Spleen (tissue), 11 donors: ENCODE measurements at regions not wholly inside any gene's neighbourhood (a gene's known extent, or its start where the extent isn't known, plus 50 kb on each side); places are given as distances from the start of the nearest gene placed in this dataset.

Source experiments
- DNase-seq: peaks from one replicate; pipeline ENCODE4 v3.0.0-alpha.2; 2020
- H3K27ac ChIP-seq, 8 donors: fragments of 200-600 bp; sonication (generic) in 7 of 8; 1 replicate in 4 of 8; 2 replicates in 4 of 8; pipeline versions ENCODE4 v1.5.0 to v1.8.0; 2016 to 2021; ENCODE audit warnings: inconsistent platforms in 4 of 8, mild to moderate bottlenecking in 4 of 8, moderate library complexity in 1 of 8
- H3K27me3 ChIP-seq, 7 donors: fragments of 200-600 bp; sonication (generic) in 6 of 7; replicated peaks in 1 of 7; 1 replicate in 4 of 7; 2 replicates in 3 of 7; pipeline versions ENCODE4 v1.5.0 to v1.8.0; 2016 to 2021; ENCODE audit warnings: inconsistent platforms in 3 of 7, mild to moderate bottlenecking in 1 of 7
- H3K36me3 ChIP-seq, 6 donors: fragments of 200-600 bp; sonication (generic) in 5 of 6; 1 replicate in 4 of 6; 2 replicates in 2 of 6; pipeline versions ENCODE4 v1.5.0 to v1.8.0; 2016 to 2021; ENCODE audit warnings: inconsistent platforms in 2 of 6
- H3K4me1 ChIP-seq, 6 donors: fragments of 200-600 bp; sonication (generic) in 5 of 6; 1 replicate in 3 of 6; 2 replicates in 3 of 6; pipeline versions ENCODE4 v1.5.0 to v1.8.0; 2016 to 2021; ENCODE audit warnings: inconsistent platforms in 3 of 6
- H3K4me3 ChIP-seq, 8 donors: fragments of 200-600 bp; sonication (generic) in 7 of 8; 1 replicate in 4 of 8; 2 replicates in 4 of 8; pipeline versions ENCODE4 v1.5.0 to v1.8.0; 2016 to 2021; ENCODE audit warnings: inconsistent platforms in 4 of 8, mild to moderate bottlenecking in 4 of 8, moderate library complexity in 2 of 8
- H3K9me3 ChIP-seq, 8 donors: fragments of 200-600 bp; sonication (generic) in 7 of 8; 1 replicate in 4 of 8; 2 replicates in 4 of 8; pipeline versions ENCODE4 v1.5.0 to v1.8.0; 2016 to 2021; ENCODE audit warnings: inconsistent platforms in 4 of 8
- POLR2A ChIP-seq, 3 donors: fragments of 450-650 bp; IDR thresholded peaks; one replicate each; pipeline ENCODE4 v1.5.1; 2017; ENCODE audit warnings: antibody characterized with exemption in 3 of 3, mild to moderate bottlenecking in 1 of 3
- POLR2AphosphoS5 ChIP-seq, 3 donors: sonication (generic); formaldehyde crosslinking; IDR thresholded peaks; one replicate each; pipeline ENCODE4 v1.5.1; 2017; ENCODE audit warnings: antibody characterized with exemption in 3 of 3
- WGBS, 5 donors: extraction: QIAGEN DNeasy Blood & Tissue Kit in 3 of 5; methylation state at CpG; one replicate each; pipeline versions ENCODE4 v1.1.5 to v1.1.7; 2013 to 2018; 5-methylcytosine and 5-hydroxymethylcytosine counted together
- intact Hi-C: fragments of 100-400 bp; cut with DNase I; formaldehyde crosslinking; loops from one replicate; pipeline ENCODE4 v1.15.0; 2023; ENCODE audit warnings: low total_unique reads
- TF ChIP-seq, protein P1 (sequence below), 11 experiments: fragments of 200-600 bp in 7 of 11; fragments of 450-650 bp in 4 of 11; sonication (generic) in 4 of 11; IDR thresholded peaks in 8 of 11; conservative IDR thresholded peaks in 3 of 11; 1 replicate in 7 of 11; 2 replicates in 4 of 11; pipeline versions ENCODE4 v1.4.0 to v1.8.0; 2016 to 2021; ENCODE audit warnings: antibody characterized with exemption in 11 of 11, inconsistent platforms in 4 of 11, mild to moderate bottlenecking in 1 of 11
- donor health status: healthy with polysubstance abuse.
- donor health status: DM: no; HTN: no; CAD: no; lungs with moderate emphysema.
- donor health status: DM: no; HTN: no; CAD: no.
- donor health status: Bipolar disorder and iron deficiency.
- donor health status: healthy.
- donor health status: DM: no; HTN: no; CAD: no.
- donor health status: DM: yes; HTN: yes; CAD: no.

DNA sequence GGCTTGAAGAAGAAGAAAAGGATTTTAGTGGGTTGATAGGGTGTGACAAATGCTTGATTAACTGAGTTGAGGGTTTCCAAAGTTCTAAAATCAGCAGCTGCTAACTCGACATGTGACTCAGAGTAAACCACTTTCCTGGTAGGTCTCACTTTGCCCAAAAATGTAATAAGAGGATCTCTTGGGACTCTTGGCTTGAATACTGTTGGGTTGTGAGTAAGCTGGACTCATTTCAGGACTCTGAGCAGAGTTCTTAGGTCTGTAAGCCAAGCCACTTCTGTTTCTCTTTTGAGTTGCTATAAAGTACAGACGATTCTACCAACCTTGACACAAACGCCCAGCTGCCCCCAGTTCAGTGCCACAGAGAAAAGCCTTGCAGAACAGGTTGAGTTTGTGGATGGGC lies 241.1 kb downstream of the ZNF621 start:
- WGBS, 5 donors, result 59 to 79% (median 72%) methylated on average over 3 of the region's 3 CpGs
- Histone ChIP-seq H3K36me3 (no peaks in the 10 kb centered on the region), H3K9me3 (peaks cover 0 to 8% (median 5%) of the 10 kb centered on the region in 8 donors), H3K4me1 (no peaks in the 10 kb centered on the region), H3K4me3 (no peak overlapping the region), H3K27ac (no peak overlapping the region), H3K27me3 (no peaks in the 10 kb centered on the region)
- no peak for DNase-seq
- intact Hi-C loops, result no loop called here
- TF ChIP-seq, protein P1, sequence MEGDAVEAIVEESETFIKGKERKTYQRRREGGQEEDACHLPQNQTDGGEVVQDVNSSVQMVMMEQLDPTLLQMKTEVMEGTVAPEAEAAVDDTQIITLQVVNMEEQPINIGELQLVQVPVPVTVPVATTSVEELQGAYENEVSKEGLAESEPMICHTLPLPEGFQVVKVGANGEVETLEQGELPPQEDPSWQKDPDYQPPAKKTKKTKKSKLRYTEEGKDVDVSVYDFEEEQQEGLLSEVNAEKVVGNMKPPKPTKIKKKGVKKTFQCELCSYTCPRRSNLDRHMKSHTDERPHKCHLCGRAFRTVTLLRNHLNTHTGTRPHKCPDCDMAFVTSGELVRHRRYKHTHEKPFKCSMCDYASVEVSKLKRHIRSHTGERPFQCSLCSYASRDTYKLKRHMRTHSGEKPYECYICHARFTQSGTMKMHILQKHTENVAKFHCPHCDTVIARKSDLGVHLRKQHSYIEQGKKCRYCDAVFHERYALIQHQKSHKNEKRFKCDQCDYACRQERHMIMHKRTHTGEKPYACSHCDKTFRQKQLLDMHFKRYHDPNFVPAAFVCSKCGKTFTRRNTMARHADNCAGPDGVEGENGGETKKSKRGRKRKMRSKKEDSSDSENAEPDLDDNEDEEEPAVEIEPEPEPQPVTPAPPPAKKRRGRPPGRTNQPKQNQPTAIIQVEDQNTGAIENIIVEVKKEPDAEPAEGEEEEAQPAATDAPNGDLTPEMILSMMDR (IDR thresholded peaks at IDR 0.05 in 8 of 11, conservative IDR thresholded peaks at IDR 0.05 in 3 of 11), result no peak
- no peak for TF ChIP-seq POLR2A (IDR thresholded peaks at IDR 0.05)
- TF ChIP-seq POLR2AphosphoS5 (IDR thresholded peaks at IDR 0.05), result no peak

DNA sequence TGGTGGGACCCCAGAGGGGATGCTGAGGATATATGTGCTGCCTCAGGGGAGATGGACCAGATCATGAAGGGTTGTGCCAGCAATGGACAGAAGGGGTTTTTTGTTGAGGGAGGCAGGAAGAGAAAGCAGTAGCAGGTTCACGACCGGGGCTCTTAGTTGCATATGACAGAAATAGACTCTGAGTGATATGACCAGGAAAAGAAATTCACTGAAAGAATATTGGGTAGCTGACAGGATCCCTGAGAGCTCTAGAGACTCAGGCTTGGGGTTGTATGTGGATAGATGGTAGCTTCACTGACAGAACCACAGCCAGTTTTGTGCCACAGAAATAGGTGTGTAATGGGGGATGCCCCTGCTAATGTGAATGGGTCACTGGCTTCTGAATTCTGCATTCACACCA lies 241.6 kb downstream of the ZNF621 start:
- TF ChIP-seq, protein P1 (IDR thresholded peaks at IDR 0.05 in 8 of 11, conservative IDR thresholded peaks at IDR 0.05 in 3 of 11), result no peak
- TF ChIP-seq POLR2A (IDR thresholded peaks at IDR 0.05) (no peak), POLR2AphosphoS5 (IDR thresholded peaks at IDR 0.05) (no peak)
- DNase-seq, result no peak
- Histone ChIP-seq H3K27me3 (no peaks in the 10 kb centered on the region), H3K9me3 (peaks cover 0 to 8% (median 5%) of the 10 kb centered on the region in 8 donors), H3K4me1 (no peaks in the 10 kb centered on the region), H3K4me3 (no peak overlapping the region), H3K27ac (no peak overlapping the region), H3K36me3 (no peaks in the 10 kb centered on the region)
- WGBS, 5 donors, result 71 to 87% (median 72%) methylated on average over 2 of the region's 2 CpGs
- intact Hi-C loops, result no loop called here

DNA sequence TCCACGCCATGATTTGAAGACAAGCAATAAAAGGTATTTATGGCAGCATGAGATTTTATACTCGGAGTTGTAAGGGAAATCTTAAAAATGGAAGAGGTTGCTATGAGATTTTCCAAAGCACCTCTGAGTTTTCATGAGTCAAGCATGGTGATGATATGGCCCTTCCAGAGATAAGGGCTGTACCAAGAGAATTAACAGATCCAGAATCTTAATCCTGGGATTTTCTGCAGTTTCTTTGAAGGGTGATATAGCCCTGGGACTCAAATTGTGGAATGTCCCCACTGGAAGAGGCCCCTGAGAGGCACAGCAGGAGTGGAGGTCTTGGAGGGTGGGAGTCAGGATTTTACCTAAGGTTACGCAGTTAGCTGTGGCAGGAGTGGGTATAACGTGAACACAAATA lies 243.3 kb downstream of the ZNF621 start:
- intact Hi-C loops, result no loop called here
- WGBS, 5 donors, result 90 to 96% (median 92%) methylated on average over 4 of the region's 4 CpGs
- no peak overlapping the region for H3K4me3 ChIP-seq
- no peak for DNase-seq
- H3K36me3 ChIP-seq, result no peaks in the 10 kb centered on the region
- H3K27me3 ChIP-seq, result no peaks in the 10 kb centered on the region
- TF ChIP-seq POLR2AphosphoS5 (IDR thresholded peaks at IDR 0.05) (no peak), POLR2A (IDR thresholded peaks at IDR 0.05) (no peak)
- TF ChIP-seq, protein P1 (IDR thresholded peaks at IDR 0.05 in 8 of 11, conservative IDR thresholded peaks at IDR 0.05 in 3 of 11), result no peak
- H3K9me3 ChIP-seq, result no peaks in the 10 kb centered on the region
- no peaks in the 10 kb centered on the region for H3K4me1 ChIP-seq
- no peak overlapping the region for H3K27ac ChIP-seq

DNA sequence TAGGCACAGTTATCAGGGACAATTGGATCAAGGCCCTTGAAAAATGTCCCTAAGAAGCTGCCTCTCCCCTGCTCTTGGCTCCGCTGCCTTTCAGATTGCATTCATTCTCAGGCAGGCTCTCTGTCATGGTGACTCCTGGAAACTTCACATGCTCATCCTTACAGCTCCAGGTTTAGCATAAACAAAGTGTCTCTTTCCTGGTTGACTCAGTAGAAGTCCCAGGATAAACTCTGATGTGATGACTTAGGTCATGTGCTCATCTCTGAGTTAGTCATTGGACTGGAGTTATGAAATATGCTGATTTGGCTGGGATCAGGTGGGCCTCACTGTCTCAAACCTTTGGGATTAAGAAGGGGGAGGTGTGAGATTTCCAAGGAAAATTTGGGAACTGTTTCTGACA lies 243.8 kb downstream of the ZNF621 start:
- Histone ChIP-seq H3K9me3 (no peaks in the 10 kb centered on the region), H3K27ac (no peak overlapping the region)
- 100% methylated on average over 1 of the region's 1 CpG for WGBS, 5 donors

More for the DNA sequence above, 243.8 kb downstream of the ZNF621 start:
- intact Hi-C loops, result no loop called here
- TF ChIP-seq, protein P1 (IDR thresholded peaks at IDR 0.05 in 8 of 11, conservative IDR thresholded peaks at IDR 0.05 in 3 of 11), result no peak
- no peak for TF ChIP-seq POLR2AphosphoS5 (IDR thresholded peaks at IDR 0.05)
- no peak for TF ChIP-seq POLR2A (IDR thresholded peaks at IDR 0.05)
- no peaks in the 10 kb centered on the region for H3K36me3 ChIP-seq
- no peaks in the 10 kb centered on the region for H3K4me1 ChIP-seq
- DNase-seq, result no peak
- no peaks in the 10 kb centered on the region for H3K27me3 ChIP-seq
- no peak overlapping the region for H3K4me3 ChIP-seq
